Neural cell (in vitro differentiated cells): ENCODE measurements at regions not wholly inside any gene's neighbourhood (a gene's known extent, or its start where the extent isn't known, plus 50 kb on each side); places are given as distances from the start of the nearest gene placed in this dataset.

Experiments
- EP300 ChIP-seq: fragments of 450-650 bp; conservative IDR thresholded peaks from 2 replicates; pipeline ENCODE4 v1.6.1; 2014; ENCODE audit warnings: antibody characterized with exemption, mild to moderate bottlenecking, moderate library complexity; ENCODE audit not compliant: poor library complexity, severe bottlenecking
- EZH2 ChIP-seq: fragments of 200-600, 300-800 bp; shearing (Covaris generic), sonication (generic); IDR thresholded peaks from 2 replicates; pipeline ENCODE4 v1.6.1; 2014; ENCODE audit warnings: antibody characterized with exemption, low read length, borderline replicate concordance, mild to moderate bottlenecking; ENCODE audit not compliant: insufficient read depth, poor library complexity, severe bottlenecking
- MXI1 ChIP-seq: fragments of 450-650 bp; conservative IDR thresholded peaks from 2 replicates; pipeline ENCODE4 v1.6.1; 2014; ENCODE audit warnings: antibody characterized with exemption, mild to moderate bottlenecking; ENCODE audit not compliant: poor library complexity, severe bottlenecking
- POLR2AphosphoS5 ChIP-seq: IDR thresholded peaks from 2 replicates; pipeline ENCODE4 v1.6.1; 2012
- RAD21 ChIP-seq: fragments of 450-650 bp; conservative IDR thresholded peaks from 2 replicates; pipeline ENCODE4 v1.6.1; 2014; ENCODE audit warnings: antibody characterized with exemption, mild to moderate bottlenecking, moderate library complexity
- REST ChIP-seq: IDR thresholded peaks from 2 replicates; pipeline ENCODE4 v1.6.1; 2012; ENCODE audit warnings: borderline replicate concordance
- SMC3 ChIP-seq: fragments of 450-650 bp; conservative IDR thresholded peaks from 2 replicates; pipeline ENCODE4 v1.6.1; 2014; ENCODE audit warnings: antibody characterized with exemption, mild to moderate bottlenecking, moderate library complexity; ENCODE audit not compliant: poor library complexity
- TAF1 ChIP-seq: IDR thresholded peaks from 2 replicates; pipeline ENCODE4 v1.6.1; 2012; ENCODE audit warnings: low read depth
- TF ChIP-seq, protein P1 (sequence below): fragments of 450-650 bp; IDR thresholded peaks from 2 replicates; pipeline ENCODE4 v1.5.1; 2014; ENCODE audit warnings: antibody characterized with exemption, mild to moderate bottlenecking, moderate library complexity; ENCODE audit not compliant: poor library complexity, severe bottlenecking

DNA sequence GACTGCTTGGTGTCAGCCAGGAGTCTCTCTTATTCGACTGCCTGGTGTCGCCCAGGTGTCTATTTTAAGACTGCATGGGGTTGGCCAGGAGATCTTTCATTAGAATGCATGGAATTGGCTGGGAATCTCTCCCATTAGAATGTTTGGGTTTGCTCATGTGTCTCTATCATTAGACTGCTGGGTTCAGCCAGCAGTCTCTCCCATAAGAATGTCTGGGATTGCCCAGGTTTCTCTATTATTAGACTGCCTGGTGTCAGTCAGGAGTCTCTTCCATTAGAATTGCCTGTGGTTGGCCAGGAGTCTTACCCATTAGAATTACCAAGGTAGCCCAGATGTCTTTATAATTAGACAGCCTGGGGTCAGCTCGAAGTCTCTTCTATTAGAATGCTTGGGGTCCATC lies 1496.0 kb downstream of the UQCRFS1 start:
- no peak for TF ChIP-seq REST
- TF ChIP-seq, protein P1, sequence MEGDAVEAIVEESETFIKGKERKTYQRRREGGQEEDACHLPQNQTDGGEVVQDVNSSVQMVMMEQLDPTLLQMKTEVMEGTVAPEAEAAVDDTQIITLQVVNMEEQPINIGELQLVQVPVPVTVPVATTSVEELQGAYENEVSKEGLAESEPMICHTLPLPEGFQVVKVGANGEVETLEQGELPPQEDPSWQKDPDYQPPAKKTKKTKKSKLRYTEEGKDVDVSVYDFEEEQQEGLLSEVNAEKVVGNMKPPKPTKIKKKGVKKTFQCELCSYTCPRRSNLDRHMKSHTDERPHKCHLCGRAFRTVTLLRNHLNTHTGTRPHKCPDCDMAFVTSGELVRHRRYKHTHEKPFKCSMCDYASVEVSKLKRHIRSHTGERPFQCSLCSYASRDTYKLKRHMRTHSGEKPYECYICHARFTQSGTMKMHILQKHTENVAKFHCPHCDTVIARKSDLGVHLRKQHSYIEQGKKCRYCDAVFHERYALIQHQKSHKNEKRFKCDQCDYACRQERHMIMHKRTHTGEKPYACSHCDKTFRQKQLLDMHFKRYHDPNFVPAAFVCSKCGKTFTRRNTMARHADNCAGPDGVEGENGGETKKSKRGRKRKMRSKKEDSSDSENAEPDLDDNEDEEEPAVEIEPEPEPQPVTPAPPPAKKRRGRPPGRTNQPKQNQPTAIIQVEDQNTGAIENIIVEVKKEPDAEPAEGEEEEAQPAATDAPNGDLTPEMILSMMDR, result no peak
- TF ChIP-seq TAF1, result no peak
- TF ChIP-seq EP300, result no peak
- TF ChIP-seq RAD21, result no peak
- TF ChIP-seq POLR2AphosphoS5, result no peak
- TF ChIP-seq SMC3, result no peak
- TF ChIP-seq EZH2, result no peak
- no peak for TF ChIP-seq MXI1
